GM18861 (cell line): ENCODE measurements at regions not wholly inside any gene's neighbourhood (a gene's known extent, or its start where the extent isn't known, plus 50 kb on each side); places are given as distances from the start of the nearest gene placed in this dataset.
"Not testable (repeated sequence)": the region's sequence is repeated elsewhere in the genome, so short reads cannot be mapped to it uniquely, and the experiment has no call there.

Experiments
- ATAC-seq: cut with Tn5 transposase; IDR thresholded peaks from one replicate; pipeline ENCODE4 v1.9.1; 2021; ENCODE audit not compliant: unreplicated experiment

DNA sequence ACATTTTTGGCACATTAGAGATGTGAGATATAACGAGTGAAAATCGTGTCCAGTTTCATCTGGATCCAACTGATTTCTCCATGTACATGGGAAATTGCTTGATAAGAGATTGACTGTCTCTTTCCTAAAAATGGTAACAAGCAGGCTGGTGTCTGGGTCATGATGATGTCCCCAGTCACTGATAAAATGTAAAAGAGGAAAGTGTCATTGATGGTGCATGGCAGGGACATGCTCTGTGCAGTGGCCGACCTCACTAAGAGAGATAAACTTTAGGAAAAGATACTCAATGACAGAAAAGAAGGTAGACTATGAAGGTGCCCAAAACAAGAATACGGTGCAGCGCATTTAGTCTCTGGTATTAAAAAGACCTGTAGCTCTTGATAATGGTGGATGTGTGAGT, 1517.5 kb downstream of the RPIA start:
- ATAC-seq: no peak

DNA sequence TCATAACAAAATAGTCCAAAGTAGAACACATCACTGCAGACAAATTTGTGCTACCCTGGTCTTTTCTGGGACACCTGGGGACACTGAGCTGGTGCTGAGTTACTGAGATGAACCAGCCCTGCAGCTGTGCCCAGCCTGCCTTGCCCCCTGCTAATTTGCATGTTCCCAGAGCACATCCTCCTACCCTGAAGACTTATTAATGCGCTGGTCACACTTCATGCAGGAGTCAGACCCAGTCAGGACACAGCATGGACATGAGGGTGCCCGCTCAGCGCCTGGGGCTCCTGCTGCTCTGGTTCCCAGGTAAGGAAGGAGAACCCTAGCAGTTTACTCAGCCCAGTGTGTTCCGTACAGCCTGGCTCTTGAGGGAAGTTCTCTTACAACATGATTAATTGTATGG, 1518.3 kb downstream of the RPIA start:
- ATAC-seq: no peak

GRCh38 chr2:90215880-90216279, 1524.4 kb downstream of the RPIA start:
- ATAC-seq: not testable (repeated sequence)

- not testable (repeated sequence) for ATAC-seq
Observed at GRCh38 chr2:90216801-90217200, 1525.3 kb downstream of the RPIA start.

DNA sequence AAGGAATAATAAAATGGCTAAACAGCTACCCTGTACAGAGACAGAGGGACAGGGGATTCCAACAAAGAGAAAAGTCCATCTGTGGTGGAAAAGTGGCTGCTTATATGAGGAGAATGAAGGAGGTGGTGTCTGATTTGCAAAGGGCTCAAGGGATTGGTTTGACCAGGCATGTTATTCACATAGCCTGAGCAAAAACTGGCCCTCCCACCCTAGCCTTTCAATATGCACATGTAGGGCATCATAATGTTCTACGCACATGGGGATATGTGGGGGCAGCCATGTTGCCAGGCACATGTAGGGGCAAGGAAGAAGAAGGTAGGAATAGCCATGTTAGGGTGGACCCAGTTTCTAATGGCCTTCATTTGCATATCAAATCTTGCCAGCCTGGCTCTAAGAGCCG, 1527.1 kb downstream of the RPIA start:
- not testable (repeated sequence) for ATAC-seq

GRCh38 chr2:90220623-90221299, 1529.3 kb downstream of the RPIA start:
- ATAC-seq: not testable (repeated sequence)

DNA sequence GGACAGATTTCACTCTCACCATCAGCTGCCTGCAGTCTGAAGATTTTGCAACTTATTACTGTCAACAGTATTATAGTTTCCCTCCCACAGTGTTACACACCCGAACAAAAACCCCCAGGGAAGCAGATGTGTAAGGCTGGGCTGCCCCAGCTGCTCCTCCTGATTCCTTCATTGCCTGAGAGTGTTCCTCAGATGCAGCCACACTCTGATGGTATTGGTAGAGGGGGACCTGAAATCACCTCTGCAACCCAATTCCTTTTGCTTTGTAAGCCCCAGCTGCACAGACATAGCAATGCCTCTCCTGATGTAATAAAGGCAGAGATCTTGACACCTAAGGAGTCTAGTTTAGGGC, 1529.8 kb downstream of the RPIA start:
- ATAC-seq: no peak

GRCh38 chr2:90224767-90225166, 1533.3 kb downstream of the RPIA start:
- ATAC-seq: not testable (repeated sequence)

DNA sequence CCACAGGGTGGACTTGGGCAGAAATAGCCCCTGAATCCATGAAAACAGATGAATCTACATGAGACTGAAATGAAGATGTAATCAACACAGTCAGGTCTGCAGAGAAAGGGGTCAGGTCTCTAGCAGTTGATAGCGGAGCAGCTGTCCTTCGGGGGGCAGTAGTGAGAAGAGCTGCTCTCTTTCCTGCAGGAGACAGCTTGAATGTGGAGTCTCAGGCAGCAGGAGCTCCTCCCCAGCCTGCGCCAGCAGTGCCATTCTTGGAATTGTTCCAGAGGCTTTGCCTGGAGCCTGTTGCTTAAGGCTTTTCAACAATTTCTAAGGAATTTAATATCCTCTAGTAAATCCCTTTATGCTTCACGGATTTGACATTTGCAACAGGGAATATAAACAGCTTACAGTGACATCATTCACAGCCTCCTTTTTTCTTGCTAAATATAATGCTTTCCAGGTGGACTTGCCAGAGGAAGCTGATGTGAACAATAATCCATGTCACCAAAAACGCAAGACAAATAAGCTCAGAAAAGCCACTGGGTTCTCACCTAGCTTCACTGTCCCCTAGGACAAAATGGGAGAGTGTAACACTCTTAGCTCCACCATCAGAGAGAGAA, 1535.1 kb downstream of the RPIA start:
- not testable (repeated sequence) for ATAC-seq

DNA sequence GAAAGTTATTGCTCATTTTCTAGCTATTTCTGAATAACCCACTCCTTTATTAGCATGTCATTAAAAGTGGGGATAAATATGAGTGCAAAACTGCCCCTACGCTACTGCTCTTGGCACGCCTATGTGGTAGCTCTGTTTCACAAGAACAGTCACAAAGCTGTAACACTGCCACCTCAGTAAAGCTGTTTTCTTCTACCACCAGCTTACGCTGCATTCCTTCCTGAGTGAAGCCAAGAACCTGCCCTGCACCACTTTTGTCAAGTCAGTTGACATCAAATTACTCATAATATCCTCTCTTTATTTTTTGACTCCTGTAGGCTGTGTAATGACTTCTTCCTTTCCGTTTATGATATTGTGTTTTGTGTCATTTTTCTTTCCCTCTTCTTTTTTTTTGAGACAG, 1539.7 kb downstream of the RPIA start:
- not testable (repeated sequence) for ATAC-seq

GRCh38 chr2:90235452-90235851, 1544.0 kb downstream of the RPIA start:
- ATAC-seq: not testable (repeated sequence)

- not testable (repeated sequence) for ATAC-seq
Observed at GRCh38 chr2:90237923-90238361, 1546.5 kb downstream of the RPIA start.

- not testable (repeated sequence) for ATAC-seq
Observed at GRCh38 chr2:90238505-90239230, 1547.2 kb downstream of the RPIA start.

GRCh38 chr2:90239769-90240168, 1548.3 kb downstream of the RPIA start:
- not testable (repeated sequence) for ATAC-seq

DNA sequence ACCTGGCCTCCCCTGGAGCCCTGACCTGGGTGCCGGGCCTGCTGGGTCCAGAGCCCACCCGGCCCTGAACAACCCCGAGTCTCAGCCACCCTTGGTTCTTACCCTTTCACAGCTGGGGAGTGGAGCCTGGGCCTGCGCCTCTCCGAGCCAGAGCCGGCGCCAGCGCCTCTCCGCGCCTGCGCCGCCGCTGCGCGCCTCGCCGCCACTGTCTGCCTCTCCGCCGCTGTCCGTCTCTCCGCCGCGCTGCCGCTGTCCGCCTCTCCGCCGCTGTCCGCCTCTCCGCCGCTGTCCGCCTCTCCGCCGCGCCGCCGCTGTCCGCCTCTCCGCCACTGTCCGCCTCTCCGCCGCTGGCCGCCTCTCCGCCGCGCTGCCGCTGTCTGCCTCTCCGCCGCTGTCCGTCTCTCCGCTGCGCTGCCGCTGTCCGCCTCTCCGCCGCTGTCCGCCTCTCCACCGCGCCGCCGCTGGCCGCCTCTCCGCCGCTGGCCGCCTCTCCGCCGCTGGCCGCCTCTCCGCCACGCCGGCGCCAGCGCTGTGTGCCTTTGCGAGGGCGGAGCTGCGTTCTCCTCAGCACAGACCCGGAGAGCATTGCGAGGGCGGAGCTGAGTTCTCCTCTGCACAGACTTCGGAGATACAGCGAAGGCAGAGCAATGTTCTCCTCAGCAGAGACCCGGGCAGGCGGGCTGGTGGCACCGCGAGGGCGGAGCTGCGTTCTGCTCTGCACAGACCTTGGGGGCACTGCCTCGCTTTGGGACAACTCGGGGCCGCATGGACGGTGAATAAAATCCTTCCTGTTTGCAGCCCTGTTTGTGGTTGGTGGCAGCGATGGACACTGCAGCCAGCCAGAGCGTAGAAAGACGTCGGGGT, 1553.7 kb downstream of the RPIA start:
- not testable (repeated sequence) for ATAC-seq

DNA sequence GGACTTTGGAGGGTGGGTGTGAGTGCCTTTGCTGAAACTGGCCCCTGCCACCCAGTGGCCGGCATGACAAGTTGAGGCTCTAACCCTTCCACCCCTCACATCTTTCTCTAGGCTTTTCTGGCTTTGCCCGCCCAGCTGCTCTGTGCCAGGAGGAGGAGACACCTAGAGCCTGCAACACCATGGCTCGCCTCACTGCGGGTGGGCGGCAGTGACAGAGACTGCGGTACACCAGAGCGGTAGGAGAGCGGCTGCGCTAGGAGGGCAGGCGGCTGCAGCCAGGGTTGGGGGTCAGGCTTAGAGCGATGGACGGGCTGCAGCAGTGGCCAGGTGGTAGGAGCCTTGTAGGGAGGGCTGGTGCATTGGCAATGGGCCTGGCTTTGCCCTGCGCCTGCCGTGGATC, 1556.9 kb downstream of the RPIA start:
- ATAC-seq: not testable (repeated sequence)

GRCh38 chr2:90250350-90250749, 1558.9 kb downstream of the RPIA start:
- not testable (repeated sequence) for ATAC-seq

DNA sequence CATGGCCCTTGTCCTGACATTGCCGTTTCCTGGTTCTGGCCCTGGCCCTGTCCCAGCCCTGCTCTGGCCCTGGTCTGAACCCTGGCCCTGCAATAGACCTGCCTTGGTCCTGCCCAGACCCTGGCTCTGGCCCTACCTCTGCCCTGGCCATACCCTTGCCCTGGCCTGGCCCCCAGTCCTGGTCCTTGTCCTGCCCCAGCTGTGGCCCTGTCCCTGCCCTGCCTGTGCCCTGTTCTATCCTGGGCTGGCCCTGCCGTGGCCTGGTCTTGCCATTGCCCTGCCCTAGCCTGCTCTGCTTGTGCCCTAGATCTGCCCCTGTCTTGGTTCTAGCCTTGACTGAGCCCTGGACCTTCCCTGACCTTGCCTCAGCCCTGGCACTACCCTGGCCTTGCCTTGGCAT, 1560.1 kb downstream of the RPIA start:
- not testable (repeated sequence) for ATAC-seq

DNA sequence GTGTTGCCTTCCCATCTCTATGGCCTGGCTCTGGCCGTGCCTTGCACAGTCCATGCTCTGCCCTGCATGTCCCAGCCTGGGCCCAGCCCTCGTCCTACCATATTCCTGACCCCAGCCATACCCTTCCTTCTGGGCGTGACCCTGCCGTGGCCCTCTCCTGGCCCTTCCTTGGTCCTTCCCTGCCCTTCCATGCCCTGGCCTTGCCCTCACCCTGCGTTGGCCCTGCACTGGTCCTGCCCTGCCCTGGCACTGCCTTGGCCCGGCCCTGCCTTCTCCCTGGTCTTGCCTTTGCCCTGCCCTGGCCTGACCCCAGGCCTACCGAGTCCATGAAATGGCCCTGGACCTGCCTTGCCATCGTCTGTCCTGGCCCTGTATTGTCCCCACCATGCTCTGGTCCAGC, 1561.8 kb downstream of the RPIA start:
- ATAC-seq: not testable (repeated sequence)

DNA sequence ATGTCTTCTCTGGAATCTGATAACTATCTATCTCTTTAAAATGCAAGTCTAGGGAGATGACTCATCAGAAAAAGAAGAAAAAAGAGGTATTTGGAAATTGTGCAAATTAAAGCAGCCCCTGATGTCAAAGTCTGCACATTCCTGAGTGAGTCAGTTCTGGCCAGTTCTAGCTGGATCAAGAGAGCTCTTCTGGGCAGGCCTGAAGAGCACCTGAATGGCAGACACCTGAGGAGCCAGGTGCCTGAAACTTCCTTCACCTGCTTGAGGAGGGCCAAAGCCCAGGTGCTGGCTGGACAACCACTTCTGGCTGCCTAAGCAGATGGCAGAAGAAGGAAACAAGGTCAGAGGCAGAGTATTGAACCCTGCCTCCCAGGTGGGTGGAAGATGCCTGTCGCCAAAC, 1575.4 kb downstream of the RPIA start:
- ATAC-seq: not testable (repeated sequence)

- not testable (repeated sequence) for ATAC-seq
Observed at GRCh38 chr2:90287751-90288150, 1596.3 kb downstream of the RPIA start.
